B cell (primary cell): ENCODE measurements at regions not wholly inside any gene's neighbourhood (a gene's known extent, or its start where the extent isn't known, plus 50 kb on each side); places are given as distances from the start of the nearest gene placed in this dataset.

ENCODE experiments used
- ATAC-seq: fragments of 200-7000 bp; cut with Tn5 transposase; one replicate; pipeline ENCODE4 v1.10.0; 2021; ENCODE audit warnings: low read depth, mild to moderate bottlenecking, moderate number of reproducible peaks, moderate library complexity
- CTCF ChIA-PET: fragments of 350-600 bp; sonication (Branson Sonifier 250); formaldehyde crosslinking; loops from one replicate; lab custom pipeline; 2021; ENCODE audit warnings: antibody characterized with exemption, inconsistent platforms; lab: Charles Lee
- POLR2A ChIA-PET: fragments of 350-600 bp; sonication (Branson Sonifier 250); formaldehyde crosslinking; loops from one replicate; lab custom pipeline; 2021; ENCODE audit warnings: antibody characterized with exemption; lab: Charles Lee
- DNase-seq: peaks from one replicate; pipeline ENCODE4 v3.0.0; 2013
- H2AFZ ChIP-seq: 2 replicates; pipeline ENCODE4 v1.6.1; 2012; ENCODE audit warnings: mild to moderate bottlenecking, low read depth, low read length; ENCODE audit not compliant: insufficient read depth, poor library complexity, severe bottlenecking
- H3K27ac ChIP-seq, 2 donors: 1 replicate in 1 of 2; 2 replicates in 1 of 2; pipeline ENCODE4 v1.5.1; 2012 to 2013; ENCODE audit warnings: low read length in 2 of 2, mild to moderate bottlenecking in 2 of 2, moderate library complexity in 1 of 2
- H3K27me3 ChIP-seq, 4 experiments: fragments of 200-600 bp in 1 of 4; sonication (generic) in 1 of 4; replicated peaks in 1 of 4; 1 replicate in 2 of 4; 2 replicates in 2 of 4; pipeline versions ENCODE4 v1.6.1 to v1.7.0; 2013 to 2016; ENCODE audit warnings: low read length in 3 of 4, mild to moderate bottlenecking in 2 of 4, mixed read lengths in 1 of 4, moderate library complexity in 1 of 4; ENCODE audit not compliant: insufficient read depth in 4 of 4, control insufficient read depth in 3 of 4; ENCODE audit errors: control extremely low read depth in 1 of 4
- H3K36me3 ChIP-seq, 2 experiments: replicated peaks in 1 of 2; 1 replicate in 1 of 2; 2 replicates in 1 of 2; pipeline versions ENCODE4 v1.6.1 to v1.7.1; 2013; ENCODE audit warnings: low read length in 1 of 2; ENCODE audit not compliant: insufficient read depth in 2 of 2, control insufficient read depth in 1 of 2; ENCODE audit errors: control extremely low read depth in 1 of 2, extremely low read depth in 1 of 2
- H3K4me1 ChIP-seq, 2 donors: fragments of 200-600 bp in 1 of 2; sonication (generic) in 1 of 2; 1 replicate in 1 of 2; 2 replicates in 1 of 2; pipeline versions ENCODE4 v1.5.1 to v1.6.1; 2013 to 2017; ENCODE audit warnings: low read length in 2 of 2; ENCODE audit not compliant: control insufficient read depth in 2 of 2, insufficient read depth in 2 of 2
- H3K4me2 ChIP-seq: replicated peaks from 2 replicates; pipeline ENCODE3; 2012; ENCODE audit warnings: mild to moderate bottlenecking, low read depth, low read length; ENCODE audit not compliant: poor library complexity, severe bottlenecking
- H3K4me3 ChIP-seq, 5 experiments: fragments of 200-600 bp in 1 of 5; sonication (generic) in 1 of 5; 1 replicate in 3 of 5; 2 replicates in 2 of 5; pipeline versions ENCODE4 v1.5.1 to v1.7.0; 2011 to 2016; ENCODE audit warnings: low read length in 4 of 5, mild to moderate bottlenecking in 4 of 5, low read depth in 2 of 5, control low read depth in 1 of 5, moderate library complexity in 1 of 5; ENCODE audit not compliant: insufficient read depth in 1 of 5; ENCODE audit errors: control extremely low read depth in 1 of 5, extremely low read depth in 1 of 5
- H3K79me2 ChIP-seq: fragments of 200-600 bp; sonication (generic); one replicate; pipeline ENCODE4 v1.6.0; 2016; ENCODE audit warnings: low read length; ENCODE audit not compliant: control insufficient read depth, insufficient read depth
- H3K9ac ChIP-seq: fragments of 200-600 bp; sonication (generic); 2 replicates; pipeline ENCODE4 v1.6.1; 2017; ENCODE audit warnings: mild to moderate bottlenecking, low read length, moderate library complexity
- H3K9me3 ChIP-seq, 3 donors: one replicate each; pipeline versions ENCODE4 v1.6.1 to v1.7.1; 2013; ENCODE audit warnings: low read length in 2 of 3; ENCODE audit not compliant: control insufficient read depth in 2 of 3, insufficient read depth in 1 of 3; ENCODE audit errors: control extremely low read depth in 1 of 3
- H4K20me1 ChIP-seq: 2 replicates; pipeline ENCODE4 v1.6.0; 2012; ENCODE audit warnings: mild to moderate bottlenecking, low read length; ENCODE audit not compliant: insufficient read depth, control insufficient read depth, poor library complexity, severe bottlenecking
- H3K27ac Mint-ChIP-seq: one replicate; pipeline ENCODE4 v1.8.0; 2021; ENCODE audit warnings: mixed read lengths
- H3K27me3 Mint-ChIP-seq: one replicate; pipeline ENCODE4 v1.8.0; 2021; ENCODE audit warnings: mixed read lengths
- H3K4me1 Mint-ChIP-seq: one replicate; pipeline ENCODE4 v1.8.0; 2021; ENCODE audit warnings: mixed read lengths
- H3K4me3 Mint-ChIP-seq: one replicate; pipeline ENCODE4 v1.8.0; 2021; ENCODE audit warnings: mixed read lengths
- H3K9me3 Mint-ChIP-seq: one replicate; pipeline ENCODE4 v1.8.0; 2022; ENCODE audit warnings: mixed read lengths; ENCODE audit not compliant: insufficient read depth
- EZH2 ChIP-seq: IDR thresholded peaks from 2 replicates; pipeline ENCODE4 v1.6.1; 2012; ENCODE audit warnings: borderline replicate concordance, low read depth, mild to moderate bottlenecking, moderate library complexity, low read length; ENCODE audit not compliant: insufficient read depth, poor library complexity, severe bottlenecking
- WGBS: methylation state at CpG from one replicate; pipeline ENCODE4 v1.1.5; 2013; ENCODE audit warnings: missing lambda C conversion rate; ENCODE audit not compliant: insufficient coverage; 5-methylcytosine and 5-hydroxymethylcytosine counted together
- intact Hi-C: fragments of 100-400 bp; cut with micrococcal nuclease; formaldehyde crosslinking; loops from one replicate; pipeline ENCODE4 v1.10.0; 2022
- TF ChIP-seq, protein P1 (sequence below): fragments of 200-600 bp; IDR thresholded peaks from one replicate; pipeline ENCODE4 v1.8.0; 2022; ENCODE audit warnings: antibody characterized with exemption, mild to moderate bottlenecking

DNA sequence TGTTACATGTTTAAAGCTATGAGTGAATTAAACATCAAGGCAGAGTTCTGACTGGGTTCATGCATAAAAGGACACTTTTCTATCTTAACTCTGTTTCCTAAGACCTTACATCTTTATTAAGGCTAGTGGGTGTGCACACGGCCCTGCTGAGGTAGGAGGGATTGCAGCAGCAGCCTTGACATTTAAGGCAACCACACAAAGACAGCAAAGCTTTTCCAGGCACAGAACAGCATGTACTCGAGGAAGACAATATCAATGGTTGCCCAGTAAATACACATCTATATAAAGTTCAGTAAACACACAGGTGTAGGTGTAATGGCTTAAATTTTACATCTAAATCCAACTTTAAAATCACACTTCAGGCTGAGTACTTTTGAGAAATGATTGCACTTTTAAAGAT, 79.8 kb upstream of the LOC128125822 start:
- H3K79me2 ChIP-seq, result no peaks in the 10 kb centered on the region
- H3K4me1 Mint-ChIP-seq, result no peaks in the 10 kb centered on the region
- ChIA-PET CTCF (interaction anchor here (0.6 kb wide), 1 partner anchor 22 kb away, joined by 3 read pairs; no protein-coding TSS in a partner anchor), POLR2A (no interaction called here)
- no peak for DNase-seq
- WGBS, result no CpG with 5 or more reads among the region's 2 CpGs
- no peak overlapping the region for H3K4me3 ChIP-seq
- no peak overlapping the region for H3K27ac ChIP-seq
- no peaks in the 10 kb centered on the region for H3K36me3 ChIP-seq
- no peak overlapping the region for H3K27ac Mint-ChIP-seq
- H4K20me1 ChIP-seq, result no peaks in the 10 kb centered on the region
- H3K9ac ChIP-seq, result no peak overlapping the region
- no peaks in the 10 kb centered on the region for H3K9me3 ChIP-seq
- no peaks in the 10 kb centered on the region for H3K9me3 Mint-ChIP-seq
- H2AFZ ChIP-seq, result no peak overlapping the region
- TF ChIP-seq, protein P1, sequence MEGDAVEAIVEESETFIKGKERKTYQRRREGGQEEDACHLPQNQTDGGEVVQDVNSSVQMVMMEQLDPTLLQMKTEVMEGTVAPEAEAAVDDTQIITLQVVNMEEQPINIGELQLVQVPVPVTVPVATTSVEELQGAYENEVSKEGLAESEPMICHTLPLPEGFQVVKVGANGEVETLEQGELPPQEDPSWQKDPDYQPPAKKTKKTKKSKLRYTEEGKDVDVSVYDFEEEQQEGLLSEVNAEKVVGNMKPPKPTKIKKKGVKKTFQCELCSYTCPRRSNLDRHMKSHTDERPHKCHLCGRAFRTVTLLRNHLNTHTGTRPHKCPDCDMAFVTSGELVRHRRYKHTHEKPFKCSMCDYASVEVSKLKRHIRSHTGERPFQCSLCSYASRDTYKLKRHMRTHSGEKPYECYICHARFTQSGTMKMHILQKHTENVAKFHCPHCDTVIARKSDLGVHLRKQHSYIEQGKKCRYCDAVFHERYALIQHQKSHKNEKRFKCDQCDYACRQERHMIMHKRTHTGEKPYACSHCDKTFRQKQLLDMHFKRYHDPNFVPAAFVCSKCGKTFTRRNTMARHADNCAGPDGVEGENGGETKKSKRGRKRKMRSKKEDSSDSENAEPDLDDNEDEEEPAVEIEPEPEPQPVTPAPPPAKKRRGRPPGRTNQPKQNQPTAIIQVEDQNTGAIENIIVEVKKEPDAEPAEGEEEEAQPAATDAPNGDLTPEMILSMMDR, result no peak
- TF ChIP-seq EZH2, result no peak
- ATAC-seq, result no peak
- no peak overlapping the region for H3K4me2 ChIP-seq
- no peaks in the 10 kb centered on the region for H3K4me1 ChIP-seq
- no peak overlapping the region for H3K4me3 Mint-ChIP-seq
- intact Hi-C loops, result no loop called here
- peaks cover 3% of the 10 kb centered on the region for H3K27me3 Mint-ChIP-seq
- no peaks in the 10 kb centered on the region for H3K27me3 ChIP-seq

DNA sequence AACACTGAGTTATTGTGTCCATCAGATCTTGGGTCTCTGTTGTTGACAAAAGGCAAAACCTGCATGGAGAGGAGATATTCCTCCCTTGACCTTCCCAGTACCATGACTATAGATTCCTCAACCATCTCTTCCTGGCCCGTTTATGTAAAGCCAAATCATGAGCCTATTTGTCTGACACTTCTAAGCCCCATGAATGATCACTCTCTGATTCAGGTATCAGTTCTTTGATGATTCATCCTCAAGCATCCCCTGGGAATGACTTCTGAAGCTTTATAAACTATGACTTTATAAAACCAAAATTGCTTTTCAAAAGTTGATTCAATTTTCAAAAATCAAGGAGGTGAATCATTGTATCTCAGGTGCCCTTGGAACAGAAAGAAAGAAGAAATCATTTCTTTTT, 78.7 kb upstream of the LOC128125822 start:
- no peak overlapping the region for H3K4me2 ChIP-seq
- peaks cover 3% of the 10 kb centered on the region for H3K27me3 Mint-ChIP-seq
- no peaks in the 10 kb centered on the region for H3K36me3 ChIP-seq
- ATAC-seq, result no peak
- CTCF ChIA-PET, result no interaction called here
- no peak overlapping the region for H3K9ac ChIP-seq
- WGBS, result 83% methylated on average over 1 of the region's 1 CpG
- H3K27me3 ChIP-seq, result no peaks in the 10 kb centered on the region
- H3K9me3 ChIP-seq, result no peaks in the 10 kb centered on the region
- no peaks in the 10 kb centered on the region for H3K4me1 Mint-ChIP-seq
- POLR2A ChIA-PET, result no interaction called here
- TF ChIP-seq, protein P1, result no peak
- TF ChIP-seq EZH2, result no peak
- H3K27ac ChIP-seq, result no peak overlapping the region
- H3K27ac Mint-ChIP-seq, result no peak overlapping the region
- no peaks in the 10 kb centered on the region for H3K9me3 Mint-ChIP-seq
- intact Hi-C loops, result no loop called here
- H3K4me3 ChIP-seq, result no peak overlapping the region
- no peak overlapping the region for H3K4me3 Mint-ChIP-seq
- DNase-seq, result no peak
- H2AFZ ChIP-seq, result no peak overlapping the region
- H3K4me1 ChIP-seq, result no peaks in the 10 kb centered on the region
- no peaks in the 10 kb centered on the region for H3K79me2 ChIP-seq
- H4K20me1 ChIP-seq, result no peaks in the 10 kb centered on the region
